MG63 (cell line): ENCODE measurements at regions not wholly inside any gene's neighbourhood (a gene's known extent, or its start where the extent isn't known, plus 50 kb on each side); places are given as distances from the start of the nearest gene placed in this dataset.

Experiments used
- DNase-seq: peaks from one replicate; pipeline ENCODE4 v3.0.0-alpha.2; 2020
- H3K27me3 ChIP-seq: fragments of 250-450 bp; sonication (Bioruptor Pico); 2 replicates; pipeline ENCODE4 v1.5.1; 2020; ENCODE audit warnings: mild to moderate bottlenecking, moderate library complexity
- H3K36me3 ChIP-seq: fragments of 250-450 bp; sonication (Bioruptor Pico); 2 replicates; pipeline ENCODE4 v1.5.1; 2020; ENCODE audit warnings: mild to moderate bottlenecking, moderate library complexity
- H3K4me3 ChIP-seq: fragments of 250-450 bp; sonication (Bioruptor Pico); 2 replicates; pipeline ENCODE4 v1.5.1; 2020; ENCODE audit warnings: mild to moderate bottlenecking, moderate library complexity
- H3K9me3 ChIP-seq: fragments of 250-450 bp; sonication (Bioruptor Pico); 2 replicates; pipeline ENCODE4 v1.5.1; 2020; ENCODE audit warnings: mild to moderate bottlenecking, moderate library complexity

DNA sequence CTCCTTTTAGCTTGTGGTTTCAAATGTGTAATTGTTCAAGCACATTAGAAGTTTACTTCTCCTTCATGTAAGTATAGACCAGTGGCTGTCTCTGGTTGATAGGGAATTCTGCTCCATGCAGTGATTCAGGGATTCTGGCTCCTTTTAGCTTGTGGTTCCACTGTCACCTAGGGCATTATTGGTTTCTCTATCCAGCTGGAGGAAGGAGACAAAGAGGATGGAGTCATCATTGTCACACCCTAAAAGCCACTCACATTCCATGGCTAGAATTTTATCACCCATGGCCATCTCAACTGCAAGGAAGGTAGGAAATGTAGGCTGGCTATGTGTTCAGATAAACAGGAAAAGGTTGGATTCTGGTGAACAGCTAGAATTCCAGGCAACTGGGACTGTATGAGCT is 131.2 kb downstream of the URB2 start:
- no peaks in the 10 kb centered on the region for H3K27me3 ChIP-seq
- H3K4me3 ChIP-seq = no peak overlapping the region
- DNase-seq = no peak
- peaks cover 6% of the 10 kb centered on the region for H3K9me3 ChIP-seq
- H3K36me3 ChIP-seq = no peaks in the 10 kb centered on the region

DNA sequence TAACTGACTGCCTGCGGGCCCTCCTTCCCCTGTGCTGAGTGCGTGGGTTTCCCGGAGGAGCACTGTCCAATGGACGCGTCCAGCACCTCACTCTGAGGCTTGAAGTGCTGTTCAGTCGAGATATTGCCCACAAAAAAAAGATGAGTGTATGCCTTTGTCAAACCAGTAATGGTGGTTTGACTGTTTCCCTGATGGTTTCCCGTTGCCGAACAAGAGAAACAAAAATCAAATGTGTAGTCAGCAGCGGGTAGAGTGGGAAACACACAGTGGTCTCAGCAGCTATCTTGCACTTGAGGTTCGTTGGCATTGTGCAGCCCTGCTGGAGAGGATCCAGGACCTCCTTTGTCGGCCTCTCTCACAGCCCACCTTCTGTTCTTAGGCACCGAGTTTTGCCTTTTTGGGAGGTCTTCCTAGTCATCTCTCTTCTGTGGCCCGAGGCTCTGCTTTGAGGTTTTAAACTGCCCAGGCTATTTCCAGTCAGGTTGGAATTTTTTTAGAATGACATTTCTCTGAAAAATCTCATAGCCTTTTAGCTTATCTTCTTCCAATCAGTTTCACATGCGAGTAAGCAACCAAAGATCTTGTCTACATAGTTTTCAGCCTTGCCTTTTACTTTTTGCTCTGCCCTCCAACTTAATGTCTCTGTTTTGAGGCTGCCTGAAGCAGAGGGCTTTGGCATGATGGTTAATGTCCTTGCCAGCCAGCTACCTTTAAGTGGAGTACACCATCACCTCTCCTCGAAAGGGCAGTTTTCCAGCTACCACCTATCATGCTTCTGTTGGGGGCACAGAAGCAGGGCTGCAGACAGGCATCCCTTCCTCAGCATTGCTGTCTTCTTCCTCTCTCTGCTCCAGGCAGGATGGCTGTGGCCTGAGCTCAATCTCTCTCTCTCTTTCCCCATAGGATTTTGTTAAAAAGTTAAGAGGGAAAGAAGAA is 132.3 kb downstream of the URB2 start:
- no peak for DNase-seq
- H3K36me3 ChIP-seq = no peaks in the 10 kb centered on the region
- no peaks in the 10 kb centered on the region for H3K27me3 ChIP-seq

DNA sequence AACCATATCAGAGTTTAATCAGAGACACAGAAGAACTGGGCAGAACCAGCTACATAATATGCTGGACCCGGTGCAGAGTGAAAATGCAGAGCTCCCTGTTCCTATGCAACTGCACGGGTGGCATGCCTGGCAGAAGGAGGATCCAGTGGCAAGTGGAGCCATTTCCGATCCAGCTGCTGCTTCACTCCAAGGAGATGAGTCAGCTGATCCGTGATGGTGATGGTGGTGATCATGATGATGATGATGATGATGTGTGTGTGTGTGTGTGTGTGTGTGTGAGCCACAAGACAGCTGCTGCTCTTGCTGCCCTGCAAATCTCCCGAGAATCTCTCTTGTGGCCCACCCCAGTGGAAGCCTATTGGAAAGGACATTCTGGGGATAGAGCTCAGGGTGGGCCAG is 133.0 kb downstream of the URB2 start:
- DNase-seq = peak; percentile 72
- Histone ChIP-seq H3K36me3 (no peaks in the 10 kb centered on the region), H3K27me3 (no peaks in the 10 kb centered on the region), H3K4me3 (no peak overlapping the region), H3K9me3 (peaks cover 6% of the 10 kb centered on the region)

More for the DNA sequence above, 132.3 kb downstream of the URB2 start:
- Histone ChIP-seq H3K9me3 (peaks cover 6% of the 10 kb centered on the region), H3K4me3 (no peak overlapping the region)

DNA sequence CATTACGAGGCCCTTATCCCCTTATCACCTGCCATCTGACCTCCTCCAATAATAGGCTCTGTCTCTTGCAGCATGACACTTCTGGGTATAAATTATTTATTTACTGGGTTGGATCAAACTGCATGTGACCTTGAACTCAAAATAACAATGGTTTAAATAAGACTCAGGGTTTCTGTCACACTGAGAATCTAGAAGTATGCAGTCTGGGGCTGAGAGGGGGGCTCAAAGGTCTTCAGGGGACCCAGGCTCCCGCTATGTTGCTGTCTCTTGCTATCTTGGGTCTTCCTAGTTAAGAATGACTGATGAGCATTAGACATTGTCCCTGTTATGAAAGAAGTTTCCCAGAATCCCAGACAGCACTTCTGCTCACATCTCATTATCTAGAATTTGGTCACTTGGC is 133.5 kb downstream of the URB2 start:
- H3K4me3 ChIP-seq = no peak overlapping the region

DNA sequence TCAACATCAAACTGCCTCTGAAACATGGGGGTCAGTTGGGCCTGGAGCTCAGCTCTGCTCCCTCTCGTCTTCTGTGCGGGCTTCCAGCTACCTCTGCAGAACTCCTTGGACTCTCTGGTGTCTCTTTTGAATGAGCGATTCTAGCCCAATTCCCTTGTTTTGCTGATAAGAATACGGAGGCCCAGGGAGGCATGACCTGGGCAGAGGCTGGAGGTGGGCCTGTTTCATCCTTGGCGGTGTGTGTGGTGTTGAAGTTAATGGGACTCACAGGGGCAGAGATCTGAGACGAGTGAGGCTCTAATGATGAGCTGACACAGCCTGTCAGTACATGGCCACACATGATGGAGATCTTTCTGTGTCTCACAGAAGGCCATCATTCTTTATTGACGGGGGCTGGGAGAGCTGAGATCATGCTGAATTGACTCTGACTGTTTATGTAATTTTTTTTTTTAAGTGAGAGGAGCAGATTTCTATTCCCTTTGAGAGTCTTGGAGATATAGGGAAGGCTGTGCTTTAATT is 134.5 kb downstream of the URB2 start:
- peaks cover 6% of the 10 kb centered on the region for H3K9me3 ChIP-seq
- no peak for DNase-seq

More for the DNA sequence above, 133.5 kb downstream of the URB2 start:
- no peak for DNase-seq
- Histone ChIP-seq H3K36me3 (no peaks in the 10 kb centered on the region), H3K9me3 (peaks cover 6% of the 10 kb centered on the region), H3K27me3 (no peaks in the 10 kb centered on the region; the same call in 1 of the 2 replicates)

DNA sequence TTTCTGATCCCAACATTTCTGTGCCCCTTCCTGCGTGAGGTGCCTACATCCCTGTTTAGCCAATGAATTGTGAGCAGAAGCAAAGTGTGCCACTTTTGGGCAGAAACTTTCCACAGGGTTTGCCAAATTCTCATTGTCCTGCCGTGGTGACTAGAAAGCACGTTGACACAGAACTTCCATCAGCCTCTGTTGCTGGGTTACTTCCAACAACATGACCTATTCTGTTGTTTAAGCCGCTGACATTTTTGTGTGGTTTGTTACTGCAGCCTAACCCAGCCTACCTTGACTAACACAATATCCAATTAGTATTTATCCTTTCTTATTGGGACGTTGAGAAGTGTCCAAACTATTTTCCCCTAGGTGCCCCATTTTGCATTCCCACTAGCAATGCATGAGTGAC is 136.8 kb downstream of the URB2 start:
- Histone ChIP-seq H3K4me3 (no peak overlapping the region), H3K36me3 (no peaks in the 10 kb centered on the region), H3K9me3 (peaks cover 1% of the 10 kb centered on the region; the same call in 1 of the 2 replicates), H3K27me3 (peaks cover 16% of the 10 kb centered on the region)
- no peak for DNase-seq

More for the DNA sequence above, 134.5 kb downstream of the URB2 start:
- H3K27me3 ChIP-seq = peaks cover 6% of the 10 kb centered on the region
- H3K4me3 ChIP-seq = no peak overlapping the region
- no peaks in the 10 kb centered on the region for H3K36me3 ChIP-seq

DNA sequence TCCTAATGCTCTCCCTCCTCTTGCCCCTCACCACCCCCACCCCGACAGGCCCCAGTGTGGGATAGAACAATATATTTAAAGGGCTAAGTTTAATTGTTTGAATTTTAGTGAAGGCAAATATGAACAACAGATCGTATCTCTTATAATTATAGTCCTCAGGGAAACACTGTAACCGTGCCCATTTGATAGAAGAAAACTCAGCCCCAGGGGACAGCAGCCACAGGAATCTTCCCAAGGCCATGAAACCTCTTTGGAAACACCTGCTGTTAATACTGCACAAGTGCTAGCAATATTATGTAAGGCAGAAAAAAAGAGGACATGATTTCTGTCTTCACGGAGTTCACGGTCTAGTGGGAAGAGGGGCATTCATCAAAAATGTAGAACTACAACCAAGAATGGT is 142.2 kb downstream of the URB2 start:
- Histone ChIP-seq H3K9me3 (peaks cover 1% of the 10 kb centered on the region; the same call in 1 of the 2 replicates), H3K36me3 (no peaks in the 10 kb centered on the region), H3K4me3 (no peak overlapping the region), H3K27me3 (peaks cover 27% of the 10 kb centered on the region)
- DNase-seq = no peak

DNA sequence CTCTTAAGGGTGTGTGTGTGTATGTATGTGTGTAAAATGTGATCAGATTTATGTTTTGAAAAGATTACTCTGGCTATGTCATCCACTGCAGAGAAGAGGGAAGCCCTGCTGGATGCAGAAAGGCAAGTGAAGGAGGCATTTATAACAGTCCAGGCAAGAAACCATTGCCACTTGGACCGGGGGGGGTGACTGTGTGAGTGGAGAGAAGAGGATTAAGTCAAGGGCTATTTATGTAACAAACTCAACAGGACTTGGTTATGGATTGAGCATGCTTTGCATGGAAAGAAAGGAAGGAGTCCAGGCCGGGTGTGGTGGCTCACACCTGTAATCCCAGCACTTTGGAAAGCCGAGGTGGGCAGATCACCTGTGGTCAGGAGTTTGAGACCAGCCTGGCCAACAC is 143.0 kb downstream of the URB2 start:
- H3K27me3 ChIP-seq = peaks cover 27% of the 10 kb centered on the region
- no peak overlapping the region for H3K4me3 ChIP-seq
- no peaks in the 10 kb centered on the region for H3K36me3 ChIP-seq
- H3K9me3 ChIP-seq = peaks cover 1% of the 10 kb centered on the region; the same call in 1 of the 2 replicates
- no peak for DNase-seq

DNA sequence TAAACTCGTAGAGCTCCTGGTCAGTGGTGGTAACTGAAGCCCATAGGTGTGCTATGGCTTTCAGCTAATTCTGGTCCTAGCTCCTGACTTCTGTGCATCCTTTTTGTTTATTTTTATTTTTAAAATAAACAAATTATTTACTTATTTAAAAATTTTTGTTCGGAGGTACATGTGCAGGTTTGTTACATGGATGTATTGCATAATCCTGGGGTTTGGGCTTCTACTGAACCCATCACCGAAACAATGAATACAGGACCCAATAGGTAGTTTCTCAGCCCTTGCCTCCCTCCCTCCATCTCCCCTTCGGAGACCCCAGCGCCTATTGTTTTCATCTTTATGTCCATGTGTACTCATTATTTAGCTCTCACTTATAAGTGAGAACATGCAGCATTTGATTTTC is 143.8 kb downstream of the URB2 start:
- no peak for DNase-seq
- H3K9me3 ChIP-seq = peaks cover 1% of the 10 kb centered on the region; the same call in 1 of the 2 replicates
- H3K36me3 ChIP-seq = no peaks in the 10 kb centered on the region
- H3K27me3 ChIP-seq = peaks cover 27% of the 10 kb centered on the region
- no peak overlapping the region for H3K4me3 ChIP-seq

DNA sequence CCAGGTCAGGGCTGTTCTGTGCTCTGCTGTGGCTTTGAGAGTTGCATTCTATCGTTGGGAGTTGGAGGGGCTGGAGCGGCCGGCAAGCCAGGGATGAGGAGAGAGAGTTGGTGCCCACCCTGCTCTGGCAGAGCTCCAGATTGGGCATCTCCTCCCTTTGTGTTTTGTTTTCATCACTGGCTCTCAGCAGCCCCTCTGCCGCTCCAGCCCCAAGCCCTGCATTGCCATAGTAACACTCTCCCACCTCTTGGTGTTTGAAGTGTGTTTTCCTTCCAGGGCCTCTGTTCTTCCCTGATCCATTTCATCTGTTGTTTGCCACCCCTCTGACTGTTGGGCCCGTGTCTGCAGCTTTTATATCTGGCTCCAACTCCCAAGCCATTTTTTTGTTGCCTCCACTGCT is 152.7 kb downstream of the URB2 start:
- no peak for DNase-seq
- Histone ChIP-seq H3K4me3 (no peak overlapping the region), H3K36me3 (no peaks in the 10 kb centered on the region), H3K27me3 (peaks cover 3% of the 10 kb centered on the region; the same call in 1 of the 2 replicates), H3K9me3 (no peaks in the 10 kb centered on the region)

DNA sequence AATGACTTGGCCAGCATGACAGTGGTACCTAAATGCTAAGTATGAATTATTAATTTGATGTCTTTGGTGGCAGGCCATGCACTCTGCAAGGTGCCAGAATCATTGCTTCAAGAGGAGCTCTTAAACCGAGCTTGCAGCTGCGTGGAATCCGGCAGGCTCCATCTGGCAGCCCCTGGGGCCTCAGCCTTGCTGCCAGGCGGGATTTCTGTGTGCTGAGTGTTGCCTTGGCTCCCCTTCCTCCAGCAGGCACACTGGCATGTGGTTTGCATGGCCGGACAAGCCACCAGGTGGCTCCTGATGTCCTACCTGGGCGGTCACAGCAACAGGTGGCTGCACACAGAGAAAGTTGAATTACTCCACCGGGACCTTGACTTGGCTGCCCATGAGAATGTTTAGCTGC is 155.4 kb downstream of the URB2 start:
- no peaks in the 10 kb centered on the region; the same call in 1 of the 2 replicates for H3K27me3 ChIP-seq
- no peak overlapping the region for H3K4me3 ChIP-seq
- H3K36me3 ChIP-seq = no peaks in the 10 kb centered on the region
- H3K9me3 ChIP-seq = no peaks in the 10 kb centered on the region
- DNase-seq = no peak

DNA sequence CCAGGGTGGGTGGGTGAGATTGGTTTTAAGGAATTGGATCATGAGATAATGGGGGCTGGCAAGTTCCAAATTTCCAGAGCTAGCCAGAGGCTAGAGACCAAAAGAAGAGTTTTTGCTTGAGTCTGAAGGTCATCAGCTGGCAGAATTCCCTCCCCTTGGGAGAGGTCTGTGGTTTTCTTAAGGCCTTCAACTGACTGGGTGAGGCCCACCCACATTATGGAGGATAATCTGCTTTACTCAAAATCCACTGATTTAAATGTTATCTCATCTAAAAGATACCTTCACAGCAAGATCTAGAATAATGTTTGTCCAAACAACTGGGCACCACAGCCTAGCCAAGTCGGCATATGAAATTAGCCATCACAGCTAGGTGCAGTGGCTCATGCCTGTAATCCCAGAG is 156.4 kb downstream of the URB2 start:
- H3K36me3 ChIP-seq = no peaks in the 10 kb centered on the region
- H3K27me3 ChIP-seq = no peaks in the 10 kb centered on the region
- H3K4me3 ChIP-seq = no peak overlapping the region
- no peak for DNase-seq
- H3K9me3 ChIP-seq = no peaks in the 10 kb centered on the region; the same call in 1 of the 2 replicates

DNA sequence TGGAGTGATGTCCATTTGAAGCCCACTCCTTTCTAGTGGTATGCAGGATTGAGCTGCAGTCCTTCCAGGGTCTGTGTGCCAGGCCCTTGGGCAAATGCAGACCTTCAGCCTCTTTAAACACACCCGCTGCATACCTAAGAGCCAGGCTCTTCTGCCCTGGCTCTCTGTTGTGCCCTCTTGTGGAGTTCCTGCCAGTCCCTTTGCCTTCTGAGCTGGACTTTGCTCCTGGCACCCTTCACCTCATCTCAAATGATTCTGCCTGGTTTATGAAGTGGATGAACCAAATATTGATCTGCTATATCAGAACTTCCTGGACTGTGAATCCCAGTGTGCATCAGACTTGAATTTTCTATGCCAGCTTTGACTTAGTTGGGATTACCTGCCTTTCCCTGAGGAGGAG is 158.8 kb downstream of the URB2 start:
- Histone ChIP-seq H3K27me3 (no peaks in the 10 kb centered on the region), H3K36me3 (no peaks in the 10 kb centered on the region), H3K4me3 (no peak overlapping the region), H3K9me3 (no peaks in the 10 kb centered on the region; the same call in 1 of the 2 replicates)
- no peak for DNase-seq

DNA sequence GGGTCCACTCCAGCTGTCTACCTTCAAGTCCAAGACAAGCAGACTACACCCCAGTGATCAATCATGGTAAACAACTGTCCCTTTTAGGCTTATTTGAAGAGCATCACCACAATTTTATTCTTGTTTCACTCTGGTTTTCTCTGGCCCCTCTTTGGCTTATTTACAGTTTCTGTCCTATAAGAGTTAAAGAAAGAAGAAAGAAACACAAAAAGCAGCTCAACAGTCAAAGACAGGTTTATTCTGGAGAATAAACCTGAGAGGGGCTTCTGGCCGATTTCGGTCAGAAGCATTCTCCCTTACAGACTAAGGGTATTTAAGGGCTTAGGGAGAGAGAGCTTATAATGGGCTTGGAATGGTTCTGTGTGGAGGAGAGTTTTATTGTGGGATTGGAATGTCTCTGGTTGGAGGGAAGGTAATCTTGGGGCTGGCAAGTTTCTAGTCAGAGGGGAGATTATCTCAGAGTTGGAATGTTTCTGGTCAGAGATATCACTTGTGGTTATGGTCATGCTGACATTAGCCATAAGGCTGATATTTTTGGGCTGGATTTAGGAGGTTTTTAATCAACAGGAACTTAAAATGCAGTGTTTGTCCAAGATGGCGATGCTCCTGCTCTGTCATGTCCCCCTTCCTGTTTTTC is 161.0 kb downstream of the URB2 start:
- Histone ChIP-seq H3K27me3 (no peaks in the 10 kb centered on the region), H3K36me3 (no peaks in the 10 kb centered on the region), H3K9me3 (no peaks in the 10 kb centered on the region; the same call in 1 of the 2 replicates), H3K4me3 (no peak overlapping the region)
- DNase-seq = no peak

DNA sequence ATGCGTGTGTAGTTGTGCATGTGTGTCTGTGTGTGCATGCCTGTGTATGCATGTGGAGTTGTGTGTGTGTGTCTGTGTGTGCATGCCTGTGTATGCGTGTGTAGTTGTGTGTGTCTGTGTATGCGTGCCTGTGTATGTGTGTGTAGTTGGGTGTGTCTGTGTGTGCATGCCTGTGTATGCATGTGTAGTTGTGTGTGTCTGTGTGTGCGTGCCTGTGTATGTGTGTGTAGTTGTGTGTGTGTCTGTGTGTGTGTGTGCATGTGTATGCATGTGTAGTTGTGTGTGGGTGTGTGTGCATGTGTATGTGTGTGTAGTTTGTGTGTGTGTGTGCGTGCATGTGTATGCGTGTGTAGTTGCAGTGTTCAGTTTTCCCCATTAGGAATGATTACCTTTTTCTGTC is 162.0 kb downstream of the URB2 start:
- Histone ChIP-seq H3K36me3 (no peaks in the 10 kb centered on the region), H3K9me3 (no peaks in the 10 kb centered on the region; the same call in 1 of the 2 replicates)

DNA sequence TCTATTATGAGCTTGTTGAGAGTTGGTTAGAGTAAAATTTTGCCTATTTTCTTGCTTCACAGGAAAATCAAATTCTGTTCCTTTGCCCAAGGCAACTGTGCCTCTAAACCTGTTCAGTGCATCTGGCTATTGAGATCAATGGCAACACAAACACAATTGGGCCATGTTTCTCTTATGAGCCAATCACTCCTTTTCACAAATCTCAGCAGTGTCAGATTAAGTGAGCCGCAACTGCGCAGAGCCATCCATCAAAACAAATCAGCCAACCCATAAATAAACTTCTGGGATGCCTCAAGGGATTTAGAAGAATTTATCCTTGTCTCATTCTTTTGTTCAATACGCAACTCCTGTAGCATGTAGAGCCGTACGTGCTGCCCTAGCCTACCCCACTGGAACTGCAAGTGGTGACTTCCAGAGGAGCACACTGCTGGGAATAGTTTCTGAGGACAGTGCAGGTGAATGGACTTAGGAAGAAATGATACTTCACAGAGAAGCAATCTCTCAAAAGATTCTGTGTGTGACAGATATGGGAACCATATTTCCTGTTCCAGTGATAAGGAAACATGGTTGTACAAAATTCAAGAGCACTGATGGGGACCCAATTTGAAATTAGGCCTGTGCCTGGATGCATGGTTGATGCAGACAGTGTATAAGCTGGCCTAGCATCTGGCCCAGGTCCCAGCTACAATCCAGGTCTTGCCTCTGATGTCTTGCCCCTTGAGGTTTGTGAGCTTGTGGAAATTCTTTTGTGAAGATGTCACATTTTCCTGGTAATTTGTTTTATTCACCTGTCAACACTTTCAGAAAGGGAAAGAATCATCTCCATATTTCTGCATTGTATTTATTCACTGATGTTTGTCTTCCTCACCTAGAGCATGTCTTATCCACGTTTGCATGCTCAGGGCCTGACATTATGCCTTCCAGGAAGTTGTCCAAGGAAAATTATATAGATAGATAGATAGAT is 166.2 kb downstream of the URB2 start:
- H3K9me3 ChIP-seq = no peaks in the 10 kb centered on the region
- 0 out of 2 replicates have a peak, but pooled peaks cover 5% of the 10 kb centered on the region for H3K27me3 ChIP-seq
- DNase-seq = no peak
- no peak overlapping the region for H3K4me3 ChIP-seq
- no peaks in the 10 kb centered on the region for H3K36me3 ChIP-seq

More for the DNA sequence above, 162.0 kb downstream of the URB2 start:
- DNase-seq = no peak
- no peak overlapping the region for H3K4me3 ChIP-seq
- no peaks in the 10 kb centered on the region for H3K27me3 ChIP-seq
